ENCODE measurements at regions not wholly inside any gene's neighbourhood (a gene's known extent, or its start where the extent isn't known, plus 50 kb on each side); places are given as distances from the start of the nearest gene placed in this dataset.
"Not testable (repeated sequence)": the region's sequence is repeated elsewhere in the genome, so short reads cannot be mapped to it uniquely, and the experiment has no call there.

- not testable (repeated sequence) for TF ChIP-seq CTCF (IDR thresholded peaks at IDR 0.05); POLR2AphosphoS5 (IDR thresholded peaks at IDR 0.05; ENCODE audit: low read depth, low read length); TCF7L2 (IDR thresholded peaks at IDR 0.05; ENCODE audit: low read depth, low read length)
Measured at GRCh38 chr4:49218094-49218493, 232.0 kb downstream of the CWH43 start.

Measured in Panc1 (cell line).